Osteoblast (primary cell): ENCODE measurements at regions not wholly inside any gene's neighbourhood (a gene's known extent, or its start where the extent isn't known, plus 50 kb on each side); places are given as distances from the start of the nearest gene placed in this dataset.
A peak's percentile ranks its signal among the peaks of the same experiment; 100 is the strongest.

ENCODE experiments used
- DNase-seq: peaks from one replicate; pipeline ENCODE4 v3.0.0; 2011; ENCODE audit warnings: low spot score, mixed read lengths; ENCODE audit not compliant: insufficient read length; ENCODE audit errors: missing footprints
- H2AFZ ChIP-seq: 2 replicates; pipeline ENCODE4 v1.6.0; 2011; ENCODE audit warnings: mild to moderate bottlenecking, low read length
- H3K27ac ChIP-seq: 2 replicates; pipeline ENCODE4 v1.5.1; 2011; ENCODE audit warnings: mild to moderate bottlenecking, low read depth, low read length, moderate library complexity
- H3K27me3 ChIP-seq: 2 replicates; pipeline ENCODE4 v1.6.0; 2012; ENCODE audit warnings: mild to moderate bottlenecking, control low read depth, inconsistent platforms, low read length, moderate library complexity; ENCODE audit not compliant: insufficient read depth
- H3K36me3 ChIP-seq: 2 replicates; pipeline ENCODE4 v1.5.1; 2011; ENCODE audit warnings: mild to moderate bottlenecking, low read length, control low read depth, moderate library complexity; ENCODE audit not compliant: insufficient read depth
- H3K4me1 ChIP-seq: 2 replicates; pipeline ENCODE4 v1.5.1; 2011; ENCODE audit warnings: mild to moderate bottlenecking, low read length, control low read depth, moderate library complexity; ENCODE audit not compliant: insufficient read depth
- H3K4me2 ChIP-seq: 2 replicates; pipeline ENCODE4 v1.6.0; 2011; ENCODE audit warnings: mild to moderate bottlenecking, low read length; ENCODE audit not compliant: insufficient read depth
- H3K4me3 ChIP-seq: fragments of 200-600 bp; sonication (generic); 3 replicates; pipeline ENCODE4 v1.5.1; 2012; ENCODE audit warnings: mild to moderate bottlenecking, low read length, inconsistent platforms; ENCODE audit not compliant: insufficient read depth
- H3K79me2 ChIP-seq: 2 replicates; pipeline ENCODE4 v1.6.0; 2012; ENCODE audit warnings: mild to moderate bottlenecking, low read length, control low read depth, inconsistent platforms; ENCODE audit not compliant: insufficient read depth
- H3K9me3 ChIP-seq: 2 replicates; pipeline ENCODE4 v1.5.1; 2011; ENCODE audit warnings: low read depth, low read length, control low read depth
- H4K20me1 ChIP-seq: 2 replicates; pipeline ENCODE4 v1.6.0; 2012; ENCODE audit warnings: mild to moderate bottlenecking, low read length, control low read depth; ENCODE audit not compliant: insufficient read depth
- CTCF ChIP-seq: IDR thresholded peaks from 2 replicates; pipeline ENCODE4 v1.5.1; 2011; ENCODE audit warnings: mild to moderate bottlenecking, low read depth, low read length, moderate library complexity; ENCODE audit errors: extremely low read depth

- no peak for TF ChIP-seq CTCF
- DNase-seq, result no peak
- Histone ChIP-seq H3K4me1 (peaks cover 20% of the 10 kb centered on the region), H3K36me3 (no peaks in the 10 kb centered on the region), H3K27ac (peak overlapping the region; percentile 31), H4K20me1 (no peaks in the 10 kb centered on the region), H3K9me3 (no peaks in the 10 kb centered on the region), H3K4me3 (no peak overlapping the region), H3K27me3 (no peaks in the 10 kb centered on the region), H2AFZ (peak overlapping the region; percentile 66), H3K79me2 (no peaks in the 10 kb centered on the region), H3K4me2 (peak overlapping the region; percentile 71)
Measured at GRCh38 chr5:175253597-175253996, 190.4 kb downstream of the DRD1 start.

- no peaks in the 10 kb centered on the region for H3K27me3 ChIP-seq
- no peaks in the 10 kb centered on the region for H4K20me1 ChIP-seq
- H3K4me3 ChIP-seq, result no peak overlapping the region
- TF ChIP-seq CTCF, result no peak
- DNase-seq, result no peak
- H3K79me2 ChIP-seq, result no peaks in the 10 kb centered on the region
- peaks cover 25% of the 10 kb centered on the region for H3K4me1 ChIP-seq
- H3K27ac ChIP-seq, result no peak overlapping the region
- H3K36me3 ChIP-seq, result no peaks in the 10 kb centered on the region
- H3K4me2 ChIP-seq, result no peak overlapping the region
- H3K9me3 ChIP-seq, result no peaks in the 10 kb centered on the region
- H2AFZ ChIP-seq, result no peak overlapping the region
Measured at GRCh38 chr5:175252234-175252805, 191.7 kb downstream of the DRD1 start.

GRCh38 chr5:175250426-175250825, 193.6 kb downstream of the DRD1 start:
- H3K79me2 ChIP-seq, result no peaks in the 10 kb centered on the region
- no peak overlapping the region for H2AFZ ChIP-seq
- H3K27me3 ChIP-seq, result no peaks in the 10 kb centered on the region
- H3K9me3 ChIP-seq, result no peaks in the 10 kb centered on the region
- peaks cover 42% of the 10 kb centered on the region for H3K4me1 ChIP-seq
- H3K36me3 ChIP-seq, result no peaks in the 10 kb centered on the region
- no peak overlapping the region for H3K27ac ChIP-seq
- no peak overlapping the region for H3K4me2 ChIP-seq
- TF ChIP-seq CTCF, result no peak
- DNase-seq, result no peak
- no peak overlapping the region for H3K4me3 ChIP-seq
- H4K20me1 ChIP-seq, result no peaks in the 10 kb centered on the region

- no peak for DNase-seq
- no peak overlapping the region for H2AFZ ChIP-seq
- peaks cover 34% of the 10 kb centered on the region for H3K4me1 ChIP-seq
- no peaks in the 10 kb centered on the region for H3K79me2 ChIP-seq
- no peak for TF ChIP-seq CTCF
- no peaks in the 10 kb centered on the region for H3K27me3 ChIP-seq
- no peaks in the 10 kb centered on the region for H3K36me3 ChIP-seq
- H4K20me1 ChIP-seq, result no peaks in the 10 kb centered on the region
- H3K9me3 ChIP-seq, result no peaks in the 10 kb centered on the region
- no peak overlapping the region for H3K27ac ChIP-seq
- H3K4me3 ChIP-seq, result no peak overlapping the region
- H3K4me2 ChIP-seq, result no peak overlapping the region
Measured at GRCh38 chr5:175248416-175248905, 195.5 kb downstream of the DRD1 start.
